Stimulated activated memory B cell treated with anti-CD40 and anti-IgM and Interleukin-4, amounts not matched to agents 10 μg/mL and 1 μg/mL and 100 μg/mL, for 72 hours (primary cell): ENCODE measurements at regions not wholly inside any gene's neighbourhood (a gene's known extent, or its start where the extent isn't known, plus 50 kb on each side); places are given as distances from the start of the nearest gene placed in this dataset.

Source experiments
- ATAC-seq: fragments of 150-1000 bp; cut with Tn5 transposase; 2 replicates; pipeline ENCODE4 v1.10.0; 2021
- H3K27ac Mint-ChIP-seq: one replicate; pipeline ENCODE4 v1.8.0; 2022; ENCODE audit warnings: mild to moderate bottlenecking, mixed read lengths
- H3K27me3 Mint-ChIP-seq: one replicate; pipeline ENCODE4 v1.8.0; 2022; ENCODE audit warnings: mixed read lengths
- H3K36me3 Mint-ChIP-seq: one replicate; pipeline ENCODE4 v1.8.0; 2022; ENCODE audit warnings: mixed read lengths
- H3K4me1 Mint-ChIP-seq: one replicate; pipeline ENCODE4 v1.8.0; 2022; ENCODE audit warnings: mixed read lengths
- H3K4me3 Mint-ChIP-seq: one replicate; pipeline ENCODE4 v1.8.0; 2022; ENCODE audit warnings: mild to moderate bottlenecking, moderate library complexity, mixed read lengths
- H3K9me3 Mint-ChIP-seq: one replicate; pipeline ENCODE4 v1.8.0; 2022; ENCODE audit warnings: mixed read lengths

GRCh38 chr13:111980146-111980929 lies 86.6 kb upstream of the SOX1 start:
- Mint-ChIP-seq H3K36me3 (no peaks in the 10 kb centered on the region), H3K4me1 (no peaks in the 10 kb centered on the region), H3K27ac (no peak overlapping the region), H3K4me3 (no peak overlapping the region), H3K27me3 (peaks cover 11% of the 10 kb centered on the region), H3K9me3 (peaks cover 2% of the 10 kb centered on the region)
- no peak for ATAC-seq

GRCh38 chr13:111981006-111981405 lies 85.9 kb upstream of the SOX1 start:
- no peak overlapping the region for H3K4me3 Mint-ChIP-seq
- no peak overlapping the region for H3K27ac Mint-ChIP-seq
- H3K27me3 Mint-ChIP-seq: peaks cover 11% of the 10 kb centered on the region
- no peaks in the 10 kb centered on the region for H3K36me3 Mint-ChIP-seq
- no peaks in the 10 kb centered on the region for H3K4me1 Mint-ChIP-seq
- ATAC-seq: no peak
- no peaks in the 10 kb centered on the region for H3K9me3 Mint-ChIP-seq

GRCh38 chr13:111981446-111982165 lies 85.3 kb upstream of the SOX1 start:
- no peaks in the 10 kb centered on the region for H3K4me1 Mint-ChIP-seq
- H3K4me3 Mint-ChIP-seq: no peak overlapping the region
- H3K9me3 Mint-ChIP-seq: no peaks in the 10 kb centered on the region
- ATAC-seq: no peak
- peaks cover 11% of the 10 kb centered on the region for H3K27me3 Mint-ChIP-seq
- H3K27ac Mint-ChIP-seq: no peak overlapping the region
- no peaks in the 10 kb centered on the region for H3K36me3 Mint-ChIP-seq

GRCh38 chr13:111984349-111984748 lies 82.6 kb upstream of the SOX1 start:
- no peak for ATAC-seq
- Mint-ChIP-seq H3K9me3 (peaks cover 4% of the 10 kb centered on the region), H3K27ac (no peak overlapping the region)

GRCh38 chr13:111990362-111990761 lies 76.6 kb upstream of the SOX1 start:
- H3K27ac Mint-ChIP-seq: no peak overlapping the region
- no peaks in the 10 kb centered on the region for H3K27me3 Mint-ChIP-seq
- ATAC-seq: no peak
- peaks cover 17% of the 10 kb centered on the region for H3K9me3 Mint-ChIP-seq
- no peak overlapping the region for H3K4me3 Mint-ChIP-seq
- H3K4me1 Mint-ChIP-seq: no peaks in the 10 kb centered on the region
- H3K36me3 Mint-ChIP-seq: no peaks in the 10 kb centered on the region

More at GRCh38 chr13:111984349-111984748, 82.6 kb upstream of the SOX1 start:
- Mint-ChIP-seq H3K27me3 (peaks cover 11% of the 10 kb centered on the region), H3K4me3 (no peak overlapping the region), H3K36me3 (no peaks in the 10 kb centered on the region), H3K4me1 (no peaks in the 10 kb centered on the region)

GRCh38 chr13:111992911-111993310 lies 74.0 kb upstream of the SOX1 start:
- no peak overlapping the region for H3K27ac Mint-ChIP-seq
- no peak for ATAC-seq
- no peak overlapping the region for H3K4me3 Mint-ChIP-seq
- H3K4me1 Mint-ChIP-seq: no peaks in the 10 kb centered on the region
- peaks cover 10% of the 10 kb centered on the region for H3K27me3 Mint-ChIP-seq
- peaks cover 17% of the 10 kb centered on the region for H3K9me3 Mint-ChIP-seq
- H3K36me3 Mint-ChIP-seq: no peaks in the 10 kb centered on the region

- Mint-ChIP-seq H3K4me1 (no peaks in the 10 kb centered on the region), H3K9me3 (peaks cover 17% of the 10 kb centered on the region), H3K27me3 (peaks cover 14% of the 10 kb centered on the region), H3K27ac (no peak overlapping the region), H3K4me3 (no peak overlapping the region), H3K36me3 (no peaks in the 10 kb centered on the region)
- ATAC-seq: no peak
Measured at GRCh38 chr13:111993691-111994090, 73.3 kb upstream of the SOX1 start.

- no peak for ATAC-seq
- peaks cover 17% of the 10 kb centered on the region for H3K9me3 Mint-ChIP-seq
- H3K4me3 Mint-ChIP-seq: no peak overlapping the region
- H3K27ac Mint-ChIP-seq: no peak overlapping the region
- H3K36me3 Mint-ChIP-seq: no peaks in the 10 kb centered on the region
- H3K4me1 Mint-ChIP-seq: no peaks in the 10 kb centered on the region
- peaks cover 23% of the 10 kb centered on the region for H3K27me3 Mint-ChIP-seq
Measured at GRCh38 chr13:111994578-111994977, 72.4 kb upstream of the SOX1 start.

GRCh38 chr13:111999352-111999751 lies 67.6 kb upstream of the SOX1 start:
- peaks cover 4% of the 10 kb centered on the region for H3K9me3 Mint-ChIP-seq

GRCh38 chr13:112000888-112001287 lies 66.1 kb upstream of the SOX1 start:
- H3K9me3 Mint-ChIP-seq: peaks cover 6% of the 10 kb centered on the region
- H3K27me3 Mint-ChIP-seq: peaks cover 23% of the 10 kb centered on the region
- no peaks in the 10 kb centered on the region for H3K36me3 Mint-ChIP-seq
- no peak overlapping the region for H3K4me3 Mint-ChIP-seq
- H3K4me1 Mint-ChIP-seq: no peaks in the 10 kb centered on the region
- H3K27ac Mint-ChIP-seq: no peak overlapping the region
- ATAC-seq: no peak

More at GRCh38 chr13:111999352-111999751, 67.6 kb upstream of the SOX1 start:
- Mint-ChIP-seq H3K4me1 (no peaks in the 10 kb centered on the region), H3K36me3 (no peaks in the 10 kb centered on the region), H3K27ac (no peak overlapping the region), H3K27me3 (peaks cover 24% of the 10 kb centered on the region), H3K4me3 (no peak overlapping the region)
- no peak for ATAC-seq

GRCh38 chr13:112001571-112001970 lies 65.4 kb upstream of the SOX1 start:
- peaks cover 16% of the 10 kb centered on the region for H3K27me3 Mint-ChIP-seq
- no peak overlapping the region for H3K4me3 Mint-ChIP-seq
- no peak for ATAC-seq
- H3K27ac Mint-ChIP-seq: no peak overlapping the region
- no peaks in the 10 kb centered on the region for H3K4me1 Mint-ChIP-seq
- H3K36me3 Mint-ChIP-seq: no peaks in the 10 kb centered on the region
- peaks cover 4% of the 10 kb centered on the region for H3K9me3 Mint-ChIP-seq

- Mint-ChIP-seq H3K36me3 (no peaks in the 10 kb centered on the region), H3K27me3 (peaks cover 13% of the 10 kb centered on the region), H3K9me3 (peaks cover 9% of the 10 kb centered on the region), H3K4me1 (no peaks in the 10 kb centered on the region), H3K4me3 (no peak overlapping the region), H3K27ac (no peak overlapping the region)
- ATAC-seq: no peak
Measured at GRCh38 chr13:112003396-112003795, 63.6 kb upstream of the SOX1 start.

GRCh38 chr13:112003941-112004340 lies 63.0 kb upstream of the SOX1 start:
- no peak for ATAC-seq
- Mint-ChIP-seq H3K4me1 (no peaks in the 10 kb centered on the region), H3K27me3 (peaks cover 7% of the 10 kb centered on the region)

GRCh38 chr13:112005925-112006324 lies 61.0 kb upstream of the SOX1 start:
- H3K9me3 Mint-ChIP-seq: peaks cover 9% of the 10 kb centered on the region
- H3K36me3 Mint-ChIP-seq: no peaks in the 10 kb centered on the region
- H3K4me1 Mint-ChIP-seq: no peaks in the 10 kb centered on the region
- no peaks in the 10 kb centered on the region for H3K27me3 Mint-ChIP-seq
- H3K4me3 Mint-ChIP-seq: no peak overlapping the region
- ATAC-seq: no peak
- no peak overlapping the region for H3K27ac Mint-ChIP-seq

More at GRCh38 chr13:112003941-112004340, 63.0 kb upstream of the SOX1 start:
- peaks cover 9% of the 10 kb centered on the region for H3K9me3 Mint-ChIP-seq
- H3K27ac Mint-ChIP-seq: no peak overlapping the region
- H3K36me3 Mint-ChIP-seq: no peaks in the 10 kb centered on the region
- no peak overlapping the region for H3K4me3 Mint-ChIP-seq

- H3K9me3 Mint-ChIP-seq: peaks cover 9% of the 10 kb centered on the region
- no peaks in the 10 kb centered on the region for H3K27me3 Mint-ChIP-seq
- H3K27ac Mint-ChIP-seq: no peak overlapping the region
- ATAC-seq: no peak
- no peak overlapping the region for H3K4me3 Mint-ChIP-seq
- H3K36me3 Mint-ChIP-seq: no peaks in the 10 kb centered on the region
- no peaks in the 10 kb centered on the region for H3K4me1 Mint-ChIP-seq
Measured at GRCh38 chr13:112007191-112007590, 59.8 kb upstream of the SOX1 start.

GRCh38 chr13:112010714-112011113 lies 56.2 kb upstream of the SOX1 start:
- H3K4me1 Mint-ChIP-seq: no peaks in the 10 kb centered on the region
- no peaks in the 10 kb centered on the region for H3K36me3 Mint-ChIP-seq
- no peak overlapping the region for H3K4me3 Mint-ChIP-seq
- no peak overlapping the region for H3K27ac Mint-ChIP-seq
- no peak for ATAC-seq
- peaks cover 12% of the 10 kb centered on the region for H3K9me3 Mint-ChIP-seq
- no peaks in the 10 kb centered on the region for H3K27me3 Mint-ChIP-seq
